Stimulated activated CD4-positive, alpha-beta T cell treated with anti-CD3 and anti-CD28 coated beads, Interleukin-4, amount 100 ng/mL, for 4 hours (primary cell): ENCODE measurements at regions not wholly inside any gene's neighbourhood (a gene's known extent, or its start where the extent isn't known, plus 50 kb on each side); places are given as distances from the start of the nearest gene placed in this dataset.

Experiments
- DNase-seq, 2 experiments: peaks; one replicate each; pipeline ENCODE4 v3.0.0-alpha.2; 2020

GRCh38 chr11:71070490-71071453, 181.6 kb downstream of the SHANK2 start:
- DNase-seq: no peak

- no peak for DNase-seq
Measured at GRCh38 chr11:71068963-71069362, 183.4 kb downstream of the SHANK2 start.

DNA sequence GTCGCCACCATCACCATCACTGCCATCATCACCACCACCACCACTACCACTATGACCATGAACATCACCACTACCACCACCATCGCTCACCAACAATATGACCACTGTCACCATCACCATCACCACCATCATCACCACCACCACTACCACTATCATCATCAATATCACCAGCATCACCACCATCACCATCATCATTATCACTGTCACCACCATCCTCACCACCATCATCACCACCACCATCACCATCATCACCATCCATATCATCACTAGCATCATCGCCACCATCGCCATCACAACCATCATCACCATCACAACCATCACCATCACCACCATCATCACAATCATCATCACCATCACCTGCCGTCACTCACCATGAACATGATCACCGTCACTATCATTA, 184.6 kb downstream of the SHANK2 start:
- no peak for DNase-seq

DNA sequence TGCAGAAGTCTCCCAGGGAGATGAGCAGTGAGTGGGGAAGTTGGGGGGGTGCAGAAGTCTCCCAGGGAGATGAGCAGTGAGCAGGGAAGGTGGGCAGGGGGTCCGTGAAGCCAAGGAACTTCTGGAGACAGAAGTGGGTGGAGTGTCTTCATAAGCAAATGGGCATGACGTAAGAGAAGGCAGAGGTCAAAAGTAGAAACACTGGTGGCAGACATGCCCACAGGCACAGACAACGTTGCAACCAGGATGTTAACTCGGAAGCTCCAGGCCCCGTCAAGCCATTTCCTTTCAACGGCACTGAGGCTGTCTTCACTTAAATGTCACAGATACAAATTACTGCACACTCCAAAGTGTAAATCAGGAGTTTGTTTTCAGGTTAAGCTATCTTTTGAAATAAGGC, 186.1 kb downstream of the SHANK2 start:
- no peak for DNase-seq

DNA sequence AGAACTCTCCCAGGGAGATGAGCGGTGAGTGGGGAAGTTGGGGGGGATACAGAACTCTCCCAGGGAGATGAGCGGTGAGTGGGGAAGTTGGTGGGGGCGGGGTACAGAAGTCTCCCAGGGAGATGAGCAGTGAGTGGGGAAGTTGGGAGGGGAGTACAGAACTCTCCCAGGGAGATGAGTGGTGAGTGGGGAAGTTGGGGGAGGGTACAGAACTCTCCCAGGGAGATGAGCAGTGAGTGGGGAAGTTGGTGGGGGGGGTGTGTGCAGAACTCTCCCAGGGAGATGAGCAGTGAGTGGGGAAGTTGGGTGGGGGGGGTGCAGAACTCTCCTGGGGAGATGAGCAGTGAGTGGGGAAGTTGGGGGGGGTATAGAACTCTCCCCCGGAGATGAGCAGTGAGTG, 186.5 kb downstream of the SHANK2 start:
- DNase-seq: no peak

DNA sequence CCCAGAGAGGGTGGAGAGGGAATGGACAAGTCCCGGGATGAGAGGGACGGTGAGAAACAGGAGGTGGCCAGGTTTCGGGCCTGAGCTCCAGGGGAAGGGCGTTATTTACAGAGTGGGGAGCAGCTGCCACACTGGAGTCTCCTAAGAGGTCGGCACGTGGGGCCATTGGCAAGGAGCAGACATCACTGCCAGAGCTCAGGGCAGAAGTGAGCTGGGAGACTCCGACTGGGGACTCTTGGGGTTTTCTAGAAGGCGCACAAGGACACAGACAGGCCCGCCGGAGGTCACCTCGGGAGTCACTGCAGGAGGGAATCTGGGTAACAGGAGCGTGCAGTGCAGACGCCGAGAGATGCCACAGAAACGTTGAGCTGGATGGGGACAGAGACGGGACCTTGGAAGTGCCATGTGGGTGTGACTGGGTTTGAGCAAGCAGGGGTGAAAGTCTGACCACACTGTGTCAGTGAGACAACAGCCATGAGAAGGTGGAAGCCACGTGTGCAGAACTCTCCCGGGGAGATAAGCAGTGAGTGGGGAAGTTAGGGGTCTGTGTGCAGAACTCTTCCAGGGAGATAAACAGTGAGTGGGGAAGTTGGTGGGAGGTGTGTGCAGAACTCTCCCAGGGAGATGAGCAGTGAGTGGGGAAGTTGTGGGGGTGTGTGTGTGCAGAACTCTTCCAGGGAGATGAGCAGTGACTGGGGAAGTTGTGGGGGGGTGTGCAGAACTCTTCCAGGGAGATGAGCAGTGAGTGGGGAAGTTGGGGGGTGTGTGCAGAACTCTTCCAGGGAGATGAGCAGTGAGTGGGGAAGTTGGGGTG, 187.5 kb downstream of the SHANK2 start:
- DNase-seq: no peak

GRCh38 chr11:71064183-71064582, 188.2 kb downstream of the SHANK2 start:
- no peak for DNase-seq

DNA sequence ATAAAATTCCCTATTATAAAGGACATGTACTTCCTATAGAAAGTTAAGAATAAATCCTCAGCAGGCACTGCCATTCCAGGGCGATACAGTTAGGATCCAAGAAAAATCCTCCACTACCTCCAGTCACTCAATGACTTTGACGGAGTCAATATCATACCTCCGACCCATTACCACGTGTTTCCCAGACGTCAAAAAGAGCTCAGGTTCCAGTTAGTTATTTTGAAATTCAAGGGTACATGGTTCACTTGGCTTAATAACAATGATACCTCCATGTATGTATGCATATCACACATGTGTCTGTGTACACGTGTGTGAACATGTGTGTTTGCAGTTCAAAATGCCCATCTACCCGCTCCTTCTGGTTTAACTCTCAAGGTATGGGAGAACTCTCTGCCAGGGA, 189.2 kb downstream of the SHANK2 start:
- DNase-seq: no peak

DNA sequence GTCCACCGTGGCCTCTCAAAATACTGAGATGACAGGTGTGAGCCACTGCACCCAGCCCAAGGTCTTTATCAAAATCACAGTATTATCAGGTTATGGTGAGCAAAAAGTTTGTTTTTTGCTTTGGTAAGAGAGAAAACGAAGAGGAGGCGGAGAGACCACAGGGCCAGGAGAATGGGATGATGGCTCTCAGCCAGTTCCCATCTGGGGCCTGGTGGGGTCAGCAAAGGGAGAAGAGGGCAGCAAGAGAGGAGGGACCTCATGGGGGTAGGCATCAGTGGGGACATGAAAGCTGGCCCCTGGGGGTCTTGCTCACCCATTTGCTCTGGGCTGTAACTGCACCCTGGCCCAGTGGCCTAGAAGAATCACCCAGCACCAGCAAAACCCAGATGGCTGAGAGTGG, 190.2 kb downstream of the SHANK2 start:
- no peak for DNase-seq

GRCh38 chr11:71060391-71060791, 192.0 kb downstream of the SHANK2 start:
- no peak for DNase-seq

GRCh38 chr11:71059662-71060061, 192.7 kb downstream of the SHANK2 start:
- no peak for DNase-seq

GRCh38 chr11:71055925-71056324, 196.5 kb downstream of the SHANK2 start:
- no peak for DNase-seq
